ENCODE measurements at regions not wholly inside any gene's neighbourhood (a gene's known extent, or its start where the extent isn't known, plus 50 kb on each side); places are given as distances from the start of the nearest gene placed in this dataset.
"Not testable (repeated sequence)": the region's sequence is repeated elsewhere in the genome, so short reads cannot be mapped to it uniquely, and the experiment has no call there.

- no peak overlapping the region for H3K4me3 Mint-ChIP-seq
- H3K4me1 Mint-ChIP-seq: no peaks in the 10 kb centered on the region
- ATAC-seq (no peak), DNase-seq (no peak)
- no peak overlapping the region for H3K27ac Mint-ChIP-seq
- peaks cover 18% of the 10 kb centered on the region for H3K9me3 Mint-ChIP-seq
- no peaks in the 10 kb centered on the region for H3K27me3 Mint-ChIP-seq
- H3K36me3 Mint-ChIP-seq (ENCODE audit: low read depth): no peaks in the 10 kb centered on the region
These were observed 861.3 kb downstream of the CCDC85A start for GRCh38 chr2:57044931-57045635.

GRCh38 chr2:57049273-57049672 is 865.5 kb downstream of the CCDC85A start:
- H3K36me3 Mint-ChIP-seq (ENCODE audit: low read depth): no peaks in the 10 kb centered on the region
- no peak overlapping the region for H3K4me3 Mint-ChIP-seq

GRCh38 chr2:57050007-57050406 is 866.2 kb downstream of the CCDC85A start:
- no peak for ATAC-seq
- H3K4me1 Mint-ChIP-seq: no peaks in the 10 kb centered on the region
- no peak for DNase-seq
- H3K9me3 Mint-ChIP-seq: peaks cover 9% of the 10 kb centered on the region
- no peaks in the 10 kb centered on the region for H3K27me3 Mint-ChIP-seq
- no peaks in the 10 kb centered on the region for H3K36me3 Mint-ChIP-seq (ENCODE audit: low read depth)
- H3K4me3 Mint-ChIP-seq: no peak overlapping the region
- no peak overlapping the region for H3K27ac Mint-ChIP-seq

More at GRCh38 chr2:57049273-57049672, 865.5 kb downstream of the CCDC85A start:
- no peak for DNase-seq
- H3K27me3 Mint-ChIP-seq: no peaks in the 10 kb centered on the region
- no peak for ATAC-seq
- H3K9me3 Mint-ChIP-seq: peaks cover 8% of the 10 kb centered on the region
- no peak overlapping the region for H3K27ac Mint-ChIP-seq
- no peaks in the 10 kb centered on the region for H3K4me1 Mint-ChIP-seq

GRCh38 chr2:57066301-57066700 is 882.5 kb downstream of the CCDC85A start:
- not testable (repeated sequence) for DNase-seq; H3K27me3 Mint-ChIP-seq; H3K27ac Mint-ChIP-seq; H3K4me1 Mint-ChIP-seq; ATAC-seq; H3K4me3 Mint-ChIP-seq; H3K36me3 Mint-ChIP-seq (ENCODE audit: low read depth)
- H3K9me3 Mint-ChIP-seq: peaks cover 22% of the 10 kb centered on the region

- no peak overlapping the region for H3K27ac Mint-ChIP-seq
- no peaks in the 10 kb centered on the region for H3K36me3 Mint-ChIP-seq (ENCODE audit: low read depth)
These were observed 891.4 kb downstream of the CCDC85A start for GRCh38 chr2:57075226-57075625.

GRCh38 chr2:57080035-57080434 is 896.2 kb downstream of the CCDC85A start:
- Mint-ChIP-seq H3K27me3 (no peaks in the 10 kb centered on the region), H3K27ac (no peak overlapping the region), H3K4me3 (no peak overlapping the region), H3K36me3 (ENCODE audit: low read depth) (no peaks in the 10 kb centered on the region), H3K9me3 (peaks cover 34% of the 10 kb centered on the region), H3K4me1 (no peaks in the 10 kb centered on the region)
- DNase-seq: no peak
- no peak for ATAC-seq

More at GRCh38 chr2:57075226-57075625, 891.4 kb downstream of the CCDC85A start:
- Mint-ChIP-seq H3K27me3 (no peaks in the 10 kb centered on the region), H3K4me1 (no peaks in the 10 kb centered on the region), H3K4me3 (no peak overlapping the region), H3K9me3 (peaks cover 28% of the 10 kb centered on the region)
- ATAC-seq (no peak), DNase-seq (no peak)

- H3K36me3 Mint-ChIP-seq (ENCODE audit: low read depth): no peaks in the 10 kb centered on the region
These were observed 901.0 kb downstream of the CCDC85A start for GRCh38 chr2:57084697-57085281.

GRCh38 chr2:57093020-57093419 is 909.2 kb downstream of the CCDC85A start:
- Mint-ChIP-seq H3K36me3 (ENCODE audit: low read depth) (no peaks in the 10 kb centered on the region), H3K27me3 (no peaks in the 10 kb centered on the region), H3K9me3 (peaks cover 16% of the 10 kb centered on the region), H3K27ac (no peak overlapping the region), H3K4me3 (no peak overlapping the region), H3K4me1 (no peaks in the 10 kb centered on the region)
- ATAC-seq: no peak
- no peak for DNase-seq

More at GRCh38 chr2:57084697-57085281, 901.0 kb downstream of the CCDC85A start:
- Mint-ChIP-seq H3K27ac (no peak overlapping the region), H3K27me3 (no peaks in the 10 kb centered on the region), H3K9me3 (peaks cover 28% of the 10 kb centered on the region), H3K4me3 (no peak overlapping the region), H3K4me1 (no peaks in the 10 kb centered on the region)
- DNase-seq: no peak
- no peak for ATAC-seq

- H3K27ac Mint-ChIP-seq: no peak overlapping the region
These were observed 914.1 kb downstream of the CCDC85A start for GRCh38 chr2:57097855-57098254.

GRCh38 chr2:57100436-57100835 is 916.6 kb downstream of the CCDC85A start:
- no peak for ATAC-seq
- peaks cover 44% of the 10 kb centered on the region for H3K9me3 Mint-ChIP-seq
- H3K27ac Mint-ChIP-seq: no peak overlapping the region
- H3K36me3 Mint-ChIP-seq (ENCODE audit: low read depth): no peaks in the 10 kb centered on the region
- no peak for DNase-seq
- no peak overlapping the region for H3K4me3 Mint-ChIP-seq
- no peaks in the 10 kb centered on the region for H3K4me1 Mint-ChIP-seq
- H3K27me3 Mint-ChIP-seq: no peaks in the 10 kb centered on the region

More at GRCh38 chr2:57097855-57098254, 914.1 kb downstream of the CCDC85A start:
- ATAC-seq (no peak), DNase-seq (no peak)
- no peaks in the 10 kb centered on the region for H3K36me3 Mint-ChIP-seq (ENCODE audit: low read depth)
- H3K4me3 Mint-ChIP-seq: no peak overlapping the region
- H3K4me1 Mint-ChIP-seq: no peaks in the 10 kb centered on the region
- no peaks in the 10 kb centered on the region for H3K27me3 Mint-ChIP-seq
- H3K9me3 Mint-ChIP-seq: peaks cover 43% of the 10 kb centered on the region

- Mint-ChIP-seq H3K4me1 (no peaks in the 10 kb centered on the region), H3K27me3 (no peaks in the 10 kb centered on the region), H3K36me3 (ENCODE audit: low read depth) (no peaks in the 10 kb centered on the region), H3K9me3 (peaks cover 33% of the 10 kb centered on the region), H3K4me3 (no peak overlapping the region), H3K27ac (no peak overlapping the region)
- ATAC-seq (no peak), DNase-seq (no peak)
These were observed 921.9 kb downstream of the CCDC85A start for GRCh38 chr2:57105694-57106093.

- ATAC-seq (no peak), DNase-seq (no peak)
- Mint-ChIP-seq H3K4me1 (no peaks in the 10 kb centered on the region), H3K9me3 (peaks cover 31% of the 10 kb centered on the region), H3K27me3 (no peaks in the 10 kb centered on the region), H3K36me3 (ENCODE audit: low read depth) (no peaks in the 10 kb centered on the region), H3K27ac (no peak overlapping the region), H3K4me3 (no peak overlapping the region)
These were observed 923.6 kb downstream of the CCDC85A start for GRCh38 chr2:57107353-57107752.

- Mint-ChIP-seq H3K9me3 (peaks cover 41% of the 10 kb centered on the region), H3K36me3 (ENCODE audit: low read depth) (no peaks in the 10 kb centered on the region), H3K27ac (no peak overlapping the region), H3K27me3 (no peaks in the 10 kb centered on the region), H3K4me1 (no peaks in the 10 kb centered on the region), H3K4me3 (no peak overlapping the region)
- ATAC-seq (no peak), DNase-seq (no peak)
These were observed 927.7 kb downstream of the CCDC85A start for GRCh38 chr2:57111531-57111930.

- Mint-ChIP-seq H3K27ac (no peak overlapping the region), H3K27me3 (no peaks in the 10 kb centered on the region), H3K4me3 (no peak overlapping the region), H3K36me3 (ENCODE audit: low read depth) (no peaks in the 10 kb centered on the region), H3K4me1 (no peaks in the 10 kb centered on the region), H3K9me3 (peaks cover 19% of the 10 kb centered on the region)
- ATAC-seq (no peak), DNase-seq (no peak)
These were observed 927.5 kb upstream of the VRK2 start for GRCh38 chr2:57119141-57119540.

GRCh38 chr2:57126410-57126809 is 920.2 kb upstream of the VRK2 start:
- Mint-ChIP-seq H3K9me3 (peaks cover 16% of the 10 kb centered on the region), H3K4me1 (no peaks in the 10 kb centered on the region), H3K4me3 (no peak overlapping the region), H3K27ac (no peak overlapping the region), H3K36me3 (ENCODE audit: low read depth) (no peaks in the 10 kb centered on the region), H3K27me3 (no peaks in the 10 kb centered on the region)
- no peak for ATAC-seq
- DNase-seq: no peak

All from activated naive CD8-positive, alpha-beta T cell treated with anti-CD3 and anti-CD28 coated beads, Interleukin-2, amount 50 U/mL, for 24 hours (primary cell).